ENCODE measurements at regions not wholly inside any gene's neighbourhood (a gene's known extent, or its start where the extent isn't known, plus 50 kb on each side); places are given as distances from the start of the nearest gene placed in this dataset.

- TF ChIP-seq CTCF (IDR thresholded peaks at IDR 0.05): no peak
- TF ChIP-seq POLR2A (IDR thresholded peaks at IDR 0.05): no peak
These were observed 79.0 kb upstream of the GPR26 start for GRCh38 chr10:123587110-123587509.

Data from esophagus squamous epithelium (tissue), 4 donors.